Trophoblast cell (in vitro differentiated cells and primary cell): ENCODE measurements at regions not wholly inside any gene's neighbourhood (a gene's known extent, or its start where the extent isn't known, plus 50 kb on each side); places are given as distances from the start of the nearest gene placed in this dataset.
A peak's percentile ranks its signal among the peaks of the same experiment; 100 is the strongest.

Source experiments
- DNase-seq, 2 donors: peaks; one replicate each; pipeline ENCODE4 v3.0.0-alpha.2; 2016
- H2AFZ ChIP-seq: 2 replicates; pipeline ENCODE4 v1.6.1; 2013; ENCODE audit warnings: low read length, moderate library complexity, mild to moderate bottlenecking; ENCODE audit not compliant: insufficient read depth, poor library complexity
- H2AK5ac ChIP-seq: 2 replicates; pipeline ENCODE4 v1.6.1; 2013; ENCODE audit warnings: mild to moderate bottlenecking, low read length
- H2BK120ac ChIP-seq: 2 replicates; pipeline ENCODE4 v1.6.1; 2013; ENCODE audit warnings: low read length, mild to moderate bottlenecking, moderate library complexity; ENCODE audit not compliant: insufficient read depth, poor library complexity
- H2BK12ac ChIP-seq: 2 replicates; pipeline ENCODE4 v1.6.1; 2013; ENCODE audit warnings: mild to moderate bottlenecking, low read length, moderate library complexity
- H2BK5ac ChIP-seq: 2 replicates; pipeline ENCODE4 v1.6.1; 2013; ENCODE audit warnings: low read length, low read depth, moderate library complexity, mild to moderate bottlenecking; ENCODE audit not compliant: poor library complexity
- H3K14ac ChIP-seq: 2 replicates; pipeline ENCODE4 v1.6.1; 2013; ENCODE audit warnings: mild to moderate bottlenecking, low read length
- H3K18ac ChIP-seq: 2 replicates; pipeline ENCODE4 v1.6.1; 2013; ENCODE audit warnings: mild to moderate bottlenecking, low read length
- H3K23ac ChIP-seq: 2 replicates; pipeline ENCODE4 v1.6.1; 2013; ENCODE audit warnings: low read length
- H3K27ac ChIP-seq: 2 replicates; pipeline ENCODE4 v1.5.1; 2013; ENCODE audit warnings: low read depth, mild to moderate bottlenecking, inconsistent platforms, low read length, moderate library complexity
- H3K27me3 ChIP-seq: 2 replicates; pipeline ENCODE4 v1.6.1; 2013; ENCODE audit warnings: inconsistent platforms, mild to moderate bottlenecking, low read length, moderate library complexity; ENCODE audit not compliant: insufficient read depth
- H3K36me3 ChIP-seq, 2 experiments: 1 replicate in 1 of 2; 2 replicates in 1 of 2; pipeline ENCODE4 v1.6.1; 2013; ENCODE audit warnings: low read length in 2 of 2, mild to moderate bottlenecking in 2 of 2, moderate library complexity in 1 of 2; ENCODE audit not compliant: insufficient read depth in 2 of 2, control insufficient read depth in 1 of 2
- H3K4ac ChIP-seq: 2 replicates; pipeline ENCODE4 v1.6.1; 2013; ENCODE audit warnings: low read depth, mild to moderate bottlenecking, low read length, moderate library complexity
- H3K4me1 ChIP-seq, 2 experiments: 1 replicate in 1 of 2; 2 replicates in 1 of 2; pipeline ENCODE4 v1.6.1; 2013; ENCODE audit warnings: low read length in 2 of 2, mild to moderate bottlenecking in 2 of 2, moderate library complexity in 1 of 2; ENCODE audit not compliant: insufficient read depth in 2 of 2, control insufficient read depth in 1 of 2
- H3K4me2 ChIP-seq: 2 replicates; pipeline ENCODE4 v1.6.1; 2013; ENCODE audit warnings: inconsistent platforms, mild to moderate bottlenecking, low read length, moderate library complexity
- H3K4me3 ChIP-seq: 2 replicates; pipeline ENCODE4 v1.5.1; 2013; ENCODE audit warnings: mild to moderate bottlenecking, low read depth, low read length, inconsistent platforms
- H3K79me1 ChIP-seq: one replicate; pipeline ENCODE4 v1.6.1; 2013; ENCODE audit warnings: low read length
- H3K79me2 ChIP-seq: 2 replicates; pipeline ENCODE4 v1.6.1; 2013; ENCODE audit warnings: low read length, mild to moderate bottlenecking; ENCODE audit not compliant: control insufficient read depth, insufficient read depth, poor library complexity
- H3K9ac ChIP-seq: 2 replicates; pipeline ENCODE4 v1.6.1; 2013; ENCODE audit warnings: mild to moderate bottlenecking, low read length
- H3K9me3 ChIP-seq: 2 replicates; pipeline ENCODE4 v1.6.1; 2013; ENCODE audit warnings: low read depth, mild to moderate bottlenecking, control low read depth, inconsistent platforms, low read length; ENCODE audit not compliant: insufficient read depth
- H4K12ac ChIP-seq: 2 replicates; pipeline ENCODE4 v1.6.1; 2013; ENCODE audit warnings: low read depth, mild to moderate bottlenecking, low read length, moderate library complexity
- H4K8ac ChIP-seq: 2 replicates; pipeline ENCODE4 v1.6.1; 2013; ENCODE audit warnings: low read depth, mild to moderate bottlenecking, low read length, moderate library complexity
- H4K91ac ChIP-seq: one replicate; pipeline ENCODE4 v1.6.1; 2013; ENCODE audit warnings: low read depth, mild to moderate bottlenecking, low read length, moderate library complexity
- WGBS: extraction: QIAGEN DNeasy Blood & Tissue Kit; methylation state at CpG from one replicate; pipeline ENCODE4 v1.1.7; 2013; ENCODE audit warnings: missing lambda C conversion rate; ENCODE audit not compliant: insufficient read length, insufficient coverage; ENCODE audit errors: extremely low coverage; 5-methylcytosine and 5-hydroxymethylcytosine counted together

DNA sequence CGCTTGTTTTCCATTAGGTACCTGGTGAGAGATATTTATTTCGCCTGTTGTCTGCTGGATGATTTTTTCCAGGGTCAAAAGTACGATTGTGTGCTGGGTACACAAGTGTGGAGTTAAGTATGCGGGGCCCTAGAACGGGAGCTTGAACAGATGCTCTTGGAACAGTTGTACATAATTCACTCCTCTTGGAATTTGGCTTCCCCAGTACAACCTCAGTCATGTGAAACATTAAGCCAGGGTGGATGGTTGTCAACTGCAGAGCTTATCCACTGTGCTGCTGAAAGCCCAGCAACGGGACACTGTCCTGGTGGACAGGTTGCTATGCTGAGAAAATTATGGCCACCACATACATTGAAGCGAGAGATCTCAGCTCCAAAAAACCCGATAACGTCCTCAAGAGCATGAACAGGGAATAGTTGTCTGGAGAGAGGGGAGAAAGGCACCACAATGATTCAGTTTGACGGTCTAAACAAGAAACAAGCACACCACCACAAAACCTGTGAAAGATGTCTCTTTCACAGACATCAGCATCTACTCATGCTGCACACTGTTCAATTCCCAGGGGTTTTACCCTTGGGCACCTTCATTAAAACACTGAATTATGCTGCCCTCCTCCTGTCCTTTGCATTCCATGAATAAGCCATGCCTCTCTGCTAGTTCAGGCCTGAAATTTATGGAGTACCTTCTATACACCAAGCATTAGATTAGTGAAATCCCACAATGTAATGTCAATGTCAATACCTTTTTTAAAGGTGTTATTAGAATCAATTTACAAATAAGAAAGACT, 176.8 kb upstream of the TRIB2 start:
- no peak overlapping the region for H2BK120ac ChIP-seq
- no peak overlapping the region for H3K18ac ChIP-seq
- H3K79me2 ChIP-seq: no peaks in the 10 kb centered on the region
- no peak overlapping the region for H3K4me2 ChIP-seq
- H2AFZ ChIP-seq: no peak overlapping the region
- H2BK5ac ChIP-seq: no peak overlapping the region
- DNase-seq: no peak
- H4K8ac ChIP-seq: no peak overlapping the region
- no peaks in the 10 kb centered on the region for H3K9me3 ChIP-seq
- no peaks in the 10 kb centered on the region for H3K79me1 ChIP-seq
- no peak overlapping the region for H3K14ac ChIP-seq
- H3K4me1 ChIP-seq: no peaks in the 10 kb centered on the region
- H3K4me3 ChIP-seq: no peak overlapping the region
- no peak overlapping the region for H4K12ac ChIP-seq
- no peaks in the 10 kb centered on the region for H3K27me3 ChIP-seq
- no peak overlapping the region for H2BK12ac ChIP-seq
- WGBS: no CpG with 5 or more reads among the region's 10 CpGs
- no peak overlapping the region for H3K9ac ChIP-seq
- no peak overlapping the region for H2AK5ac ChIP-seq
- no peaks in the 10 kb centered on the region for H3K36me3 ChIP-seq
- H4K91ac ChIP-seq: no peak overlapping the region
- H3K23ac ChIP-seq: no peak overlapping the region
- H3K27ac ChIP-seq: no peak overlapping the region
- H3K4ac ChIP-seq: no peak overlapping the region

DNA sequence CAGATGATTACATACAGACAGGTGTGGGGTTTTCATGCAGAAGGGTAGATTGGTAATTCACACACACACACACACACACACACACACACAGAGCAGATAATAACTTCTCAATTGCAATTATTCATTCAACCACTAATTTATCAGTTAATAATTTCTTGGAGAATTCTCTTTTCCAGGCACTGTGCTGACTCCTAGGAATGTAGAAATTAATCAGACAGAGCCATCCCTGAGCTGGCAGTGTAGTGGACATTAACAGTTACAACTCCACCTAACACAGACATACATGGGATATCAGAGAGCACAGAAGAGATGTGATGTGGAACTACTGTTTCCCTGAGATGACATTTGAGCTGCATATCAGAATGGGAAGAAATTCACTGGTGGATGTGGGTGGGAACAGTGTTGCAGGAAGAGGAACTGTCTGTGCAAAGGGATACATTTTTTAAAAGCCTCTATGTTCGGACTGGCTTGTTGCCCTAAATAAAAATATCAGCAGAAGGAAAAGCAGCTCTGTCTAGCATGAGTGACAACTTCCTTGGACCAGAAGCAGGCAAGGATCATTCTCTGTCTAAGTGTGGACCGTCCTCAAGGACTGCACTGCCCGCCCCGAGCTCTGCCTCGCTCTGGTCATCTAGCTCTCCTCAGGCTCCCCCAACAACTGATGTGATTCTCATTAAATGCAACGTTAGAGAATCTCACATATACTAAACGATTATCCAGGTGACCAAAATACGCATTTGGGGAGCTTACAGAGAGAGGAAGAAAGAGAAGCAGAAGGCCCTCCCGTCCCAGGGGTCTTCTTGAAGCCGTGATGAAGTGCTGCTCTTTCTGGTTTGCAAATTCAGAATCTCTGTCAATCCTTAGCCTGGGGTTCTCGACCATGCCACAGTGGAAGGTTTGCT, 173.4 kb upstream of the TRIB2 start:
- Histone ChIP-seq H3K23ac (no peak overlapping the region), H3K36me3 (no peaks in the 10 kb centered on the region), H3K4me2 (no peak overlapping the region), H3K9me3 (no peaks in the 10 kb centered on the region), H4K8ac (no peak overlapping the region), H3K79me1 (no peaks in the 10 kb centered on the region), H4K12ac (no peak overlapping the region), H4K91ac (no peak overlapping the region), H3K9ac (no peak overlapping the region), H2BK12ac (no peak overlapping the region), H3K4me1 (no peaks in the 10 kb centered on the region), H2BK120ac (no peak overlapping the region), H3K4ac (no peak overlapping the region), H3K79me2 (no peaks in the 10 kb centered on the region), H2AK5ac (no peak overlapping the region), H3K27ac (no peak overlapping the region), H2AFZ (no peak overlapping the region), H3K18ac (no peak overlapping the region), H2BK5ac (no peak overlapping the region), H3K4me3 (no peak overlapping the region), H3K14ac (no peak overlapping the region), H3K27me3 (no peaks in the 10 kb centered on the region)
- no CpG with 5 or more reads among the region's 11 CpGs for WGBS
- no peak for DNase-seq

DNA sequence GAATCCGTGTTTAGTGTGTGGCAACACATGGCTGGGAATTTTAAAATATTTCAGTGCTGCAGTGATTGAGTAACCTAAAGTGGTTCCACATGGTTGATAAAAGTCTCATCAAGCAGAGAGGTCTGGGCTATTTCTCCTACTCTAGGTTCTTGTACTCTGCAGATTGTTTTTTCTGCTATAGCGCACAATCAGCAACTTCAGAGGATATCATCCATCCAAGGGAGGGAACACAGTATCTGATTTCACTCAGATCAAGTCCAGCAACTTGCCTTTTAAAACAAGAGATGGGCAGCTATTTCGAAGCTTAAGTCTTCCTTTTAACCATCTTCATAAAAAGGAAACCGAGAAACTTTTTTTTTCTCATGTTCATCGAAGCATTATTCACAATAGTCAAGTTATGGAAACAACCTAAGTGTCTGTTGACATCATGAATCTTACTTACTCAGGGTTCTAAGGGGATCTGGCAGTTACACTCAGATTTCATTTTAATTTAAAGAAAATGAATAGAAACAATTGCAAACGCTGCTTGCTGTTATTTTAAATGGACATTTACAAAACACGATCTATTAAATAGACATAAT, 172.7 kb upstream of the TRIB2 start:
- peak in 1 of 2 donors; percentile 19 for DNase-seq
- no peaks in the 10 kb centered on the region for H3K36me3 ChIP-seq
- no peak overlapping the region for H3K27ac ChIP-seq
- no peak overlapping the region for H4K8ac ChIP-seq
- H3K23ac ChIP-seq: no peak overlapping the region
- no peak overlapping the region for H2BK12ac ChIP-seq
- no peak overlapping the region for H4K12ac ChIP-seq
- H3K4me1 ChIP-seq: no peaks in the 10 kb centered on the region
- H2BK5ac ChIP-seq: no peak overlapping the region
- no peak overlapping the region for H3K9ac ChIP-seq
- H3K14ac ChIP-seq: no peak overlapping the region
- no peak overlapping the region for H2AFZ ChIP-seq
- no peaks in the 10 kb centered on the region for H3K79me2 ChIP-seq
- H2BK120ac ChIP-seq: no peak overlapping the region
- H3K27me3 ChIP-seq: no peaks in the 10 kb centered on the region
- no peak overlapping the region for H4K91ac ChIP-seq
- no CpG with 5 or more reads among the region's 7 CpGs for WGBS
- H3K4me2 ChIP-seq: no peak overlapping the region
- H3K79me1 ChIP-seq: no peaks in the 10 kb centered on the region
- no peak overlapping the region for H3K18ac ChIP-seq
- no peak overlapping the region for H2AK5ac ChIP-seq
- no peaks in the 10 kb centered on the region for H3K9me3 ChIP-seq
- H3K4me3 ChIP-seq: no peak overlapping the region
- no peak overlapping the region for H3K4ac ChIP-seq

DNA sequence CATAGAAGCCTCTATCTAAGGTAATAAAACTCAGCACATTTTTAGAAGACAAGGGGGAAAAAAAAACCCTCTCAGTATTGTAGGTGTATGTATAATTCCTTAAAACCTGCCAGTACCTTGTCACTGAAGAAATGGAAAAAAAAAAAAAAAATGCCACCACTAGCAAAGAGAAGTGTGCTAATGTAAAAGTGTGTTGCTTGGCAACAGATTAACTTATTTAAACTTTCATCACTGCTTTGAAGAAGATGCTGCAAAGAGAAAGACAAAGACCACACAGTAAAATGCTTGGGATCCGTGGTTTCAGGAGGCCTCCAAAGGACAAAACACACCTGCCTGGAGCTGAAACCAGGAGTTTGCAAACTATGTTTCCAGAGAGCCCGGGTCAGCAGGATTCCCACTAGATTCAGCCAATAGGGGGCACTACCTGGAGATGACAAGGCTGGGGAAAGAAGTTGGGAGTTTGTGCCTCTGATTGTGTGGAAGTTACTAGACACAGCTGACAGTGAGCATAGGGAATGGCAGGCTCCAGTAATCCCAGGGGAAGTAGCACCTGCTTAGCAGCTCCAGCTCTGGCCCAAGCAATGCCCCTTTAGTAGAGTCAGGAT, 169.1 kb upstream of the TRIB2 start:
- Histone ChIP-seq H3K9ac (no peak overlapping the region), H3K27ac (no peak overlapping the region), H3K23ac (no peak overlapping the region), H3K4me2 (no peak overlapping the region), H4K91ac (no peak overlapping the region), H3K79me2 (no peaks in the 10 kb centered on the region), H4K8ac (no peak overlapping the region), H3K14ac (no peak overlapping the region), H2AK5ac (no peak overlapping the region), H2BK12ac (no peak overlapping the region), H3K4me1 (no peaks in the 10 kb centered on the region), H4K12ac (no peak overlapping the region), H2AFZ (no peak overlapping the region), H3K4ac (no peak overlapping the region), H3K79me1 (no peaks in the 10 kb centered on the region), H3K4me3 (no peak overlapping the region), H3K9me3 (no peaks in the 10 kb centered on the region), H2BK120ac (no peak overlapping the region), H2BK5ac (no peak overlapping the region), H3K27me3 (no peaks in the 10 kb centered on the region), H3K18ac (no peak overlapping the region), H3K36me3 (no peaks in the 10 kb centered on the region)
- no CpG with 5 or more reads among the region's 2 CpGs for WGBS
- no peak for DNase-seq
